Activated naive CD4-positive, alpha-beta T cell treated with anti-CD3 and anti-CD28 coated beads, Interleukin-2, amount 50 U/mL, for 24 hours (primary cell): ENCODE measurements at regions not wholly inside any gene's neighbourhood (a gene's known extent, or its start where the extent isn't known, plus 50 kb on each side); places are given as distances from the start of the nearest gene placed in this dataset.
"Not testable (repeated sequence)": the region's sequence is repeated elsewhere in the genome, so short reads cannot be mapped to it uniquely, and the experiment has no call there.

Experiments used
- H3K27ac Mint-ChIP-seq: one replicate; pipeline ENCODE4 v1.8.0; 2021; ENCODE audit warnings: mild to moderate bottlenecking, mixed read lengths
- H3K27me3 Mint-ChIP-seq: one replicate; pipeline ENCODE4 v1.8.0; 2021; ENCODE audit warnings: mixed read lengths
- H3K36me3 Mint-ChIP-seq: one replicate; pipeline ENCODE4 v1.8.0; 2021; ENCODE audit warnings: mixed read lengths
- H3K4me1 Mint-ChIP-seq: one replicate; pipeline ENCODE4 v1.8.0; 2021; ENCODE audit warnings: mixed read lengths
- H3K4me3 Mint-ChIP-seq: one replicate; pipeline ENCODE4 v1.8.0; 2021; ENCODE audit warnings: mild to moderate bottlenecking, mixed read lengths
- H3K9me3 Mint-ChIP-seq: one replicate; pipeline ENCODE4 v1.8.0; 2021; ENCODE audit warnings: mixed read lengths

DNA sequence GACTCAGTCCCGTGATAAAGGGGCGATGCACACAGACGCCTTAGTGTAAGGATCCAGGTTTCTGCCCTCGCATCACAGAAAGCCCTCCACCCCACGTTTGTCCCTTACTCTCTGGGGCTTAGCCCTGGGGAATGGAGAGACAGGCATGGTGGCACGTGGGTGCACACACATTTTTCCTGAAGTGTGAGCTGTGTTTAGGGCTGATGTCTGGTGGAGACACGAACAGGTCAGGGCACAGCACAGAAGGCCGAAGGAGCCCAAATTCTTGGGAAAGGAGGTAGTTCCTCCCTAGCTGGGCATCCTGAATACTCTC, 84.3 kb upstream of the DHRSX start:
- H3K4me1 Mint-ChIP-seq = peaks cover 9% of the 10 kb centered on the region
- H3K27ac Mint-ChIP-seq = no peak overlapping the region
- H3K9me3 Mint-ChIP-seq = no peaks in the 10 kb centered on the region
- peaks cover 26% of the 10 kb centered on the region for H3K27me3 Mint-ChIP-seq
- H3K36me3 Mint-ChIP-seq = no peaks in the 10 kb centered on the region
- no peak overlapping the region for H3K4me3 Mint-ChIP-seq

GRCh38 chrX:2584251-2585157, 83.7 kb upstream of the DHRSX start:
- Mint-ChIP-seq H3K36me3 (no peaks in the 10 kb centered on the region), H3K4me3 (peak overlapping the region; percentile 73), H3K27me3 (peaks cover 27% of the 10 kb centered on the region), H3K4me1 (peaks cover 9% of the 10 kb centered on the region), H3K9me3 (no peaks in the 10 kb centered on the region), H3K27ac (no peak overlapping the region)

DNA sequence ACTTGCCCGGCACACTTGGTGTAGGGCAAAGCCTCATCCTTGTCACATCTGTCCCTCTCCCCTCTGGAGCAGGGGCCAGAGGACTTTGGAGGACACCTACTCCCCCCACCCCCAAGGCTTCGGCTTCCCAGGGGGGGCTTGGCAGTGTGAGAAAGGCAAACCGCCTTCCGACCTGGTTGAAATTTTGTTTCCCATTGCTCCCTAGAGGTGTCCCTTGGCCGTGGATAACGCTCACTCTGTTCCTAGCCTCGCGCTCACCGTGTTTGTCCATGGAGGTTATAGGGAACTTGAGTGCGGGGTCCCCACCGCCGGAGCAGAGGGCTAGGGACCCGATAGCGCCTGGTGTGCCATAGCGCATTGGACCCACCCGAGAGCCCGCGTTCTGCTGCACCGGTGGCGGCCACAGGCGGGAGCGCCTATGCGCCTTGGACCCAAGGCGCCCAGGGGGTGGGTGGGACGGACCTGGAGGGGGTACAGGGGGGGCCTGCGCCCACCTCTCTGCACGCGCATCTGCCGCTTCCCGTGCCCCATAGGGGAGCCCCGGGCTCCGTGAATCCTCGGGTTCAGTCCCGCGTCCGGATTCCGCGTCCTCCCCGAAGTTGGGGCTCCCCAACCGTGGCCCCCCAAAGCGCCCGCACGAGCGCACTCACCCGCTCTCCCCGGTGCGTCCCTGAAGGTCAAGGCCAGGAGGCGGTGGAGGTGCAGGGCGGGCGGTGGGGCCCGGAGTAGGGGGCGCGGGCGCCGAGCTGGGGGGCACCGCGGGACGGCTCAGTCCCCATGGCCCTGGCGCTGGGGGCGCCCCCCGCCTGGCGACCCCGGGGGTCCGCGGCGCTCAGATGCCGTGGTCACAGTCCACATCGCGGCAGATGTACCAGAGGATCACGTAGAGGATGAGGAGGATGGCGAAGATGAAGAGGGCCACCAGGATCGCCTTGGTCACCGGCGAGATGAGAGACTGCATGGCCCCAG, 82.7 kb upstream of the DHRSX start:
- Mint-ChIP-seq H3K4me1 (peaks cover 11% of the 10 kb centered on the region), H3K27me3 (peaks cover 33% of the 10 kb centered on the region), H3K4me3 (no peak overlapping the region), H3K9me3 (no peaks in the 10 kb centered on the region), H3K36me3 (no peaks in the 10 kb centered on the region), H3K27ac (no peak overlapping the region)

DNA sequence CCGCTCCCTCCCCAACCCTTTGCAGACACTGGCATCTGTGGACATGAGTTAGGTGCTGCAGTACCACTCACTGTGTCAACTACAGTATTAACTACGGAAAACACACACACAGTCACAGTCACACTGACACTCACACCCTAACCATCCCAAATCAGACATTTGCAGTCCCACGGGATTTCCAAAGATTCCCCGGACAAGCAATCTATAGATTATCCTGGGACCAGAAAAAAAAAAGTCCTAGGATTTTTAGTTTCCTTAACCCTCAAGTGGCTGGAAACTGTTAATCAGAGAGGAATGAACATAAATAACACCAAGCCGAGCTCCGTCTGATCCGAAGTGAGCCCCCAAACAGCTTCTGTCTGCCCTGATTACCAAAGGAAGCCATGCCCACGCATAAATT, 81.9 kb upstream of the DHRSX start:
- peaks cover 38% of the 10 kb centered on the region for H3K27me3 Mint-ChIP-seq
- H3K36me3 Mint-ChIP-seq = no peaks in the 10 kb centered on the region
- H3K4me3 Mint-ChIP-seq = no peak overlapping the region
- H3K9me3 Mint-ChIP-seq = no peaks in the 10 kb centered on the region
- H3K4me1 Mint-ChIP-seq = peaks cover 16% of the 10 kb centered on the region
- H3K27ac Mint-ChIP-seq = no peak overlapping the region

- Mint-ChIP-seq H3K27me3 (peaks cover 38% of the 10 kb centered on the region), H3K27ac (no peak overlapping the region), H3K4me1 (peaks cover 16% of the 10 kb centered on the region), H3K36me3 (no peaks in the 10 kb centered on the region), H3K9me3 (no peaks in the 10 kb centered on the region), H3K4me3 (no peak overlapping the region)
These were observed 80.5 kb upstream of the DHRSX start for GRCh38 chrX:2581296-2581695.

DNA sequence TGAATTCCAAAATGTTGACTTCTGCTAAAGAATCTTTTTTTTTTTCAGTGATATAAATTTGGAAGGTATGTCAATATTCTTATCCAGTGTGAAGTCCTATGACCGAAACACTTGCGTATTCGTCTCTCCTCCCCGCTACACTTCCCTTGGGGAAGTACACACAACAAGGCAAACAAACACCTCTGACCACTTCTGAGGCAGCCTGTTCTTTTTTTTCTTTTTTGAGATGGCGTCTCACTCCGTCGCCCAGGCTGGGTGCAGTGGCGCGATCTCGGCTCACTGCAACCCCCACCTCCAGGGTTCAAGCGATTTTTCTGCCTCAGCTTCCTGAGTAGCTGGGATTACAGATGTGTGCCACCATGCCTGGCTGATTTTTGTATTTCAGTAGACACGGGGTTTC, 78.1 kb upstream of the DHRSX start:
- Mint-ChIP-seq H3K27ac (no peak overlapping the region), H3K4me1 (peaks cover 10% of the 10 kb centered on the region), H3K27me3 (peaks cover 35% of the 10 kb centered on the region), H3K4me3 (no peak overlapping the region), H3K9me3 (no peaks in the 10 kb centered on the region), H3K36me3 (no peaks in the 10 kb centered on the region)

GRCh38 chrX:2577844-2578466, 77.2 kb upstream of the DHRSX start:
- Mint-ChIP-seq H3K4me3 (no peak overlapping the region), H3K9me3 (no peaks in the 10 kb centered on the region), H3K4me1 (peaks cover 7% of the 10 kb centered on the region), H3K27me3 (peaks cover 32% of the 10 kb centered on the region), H3K36me3 (no peaks in the 10 kb centered on the region), H3K27ac (no peak overlapping the region)

- H3K9me3 Mint-ChIP-seq = no peaks in the 10 kb centered on the region
- H3K36me3 Mint-ChIP-seq = no peaks in the 10 kb centered on the region
- peaks cover 22% of the 10 kb centered on the region for H3K27me3 Mint-ChIP-seq
- H3K27ac Mint-ChIP-seq = no peak overlapping the region
- H3K4me3 Mint-ChIP-seq = no peak overlapping the region
- peaks cover 7% of the 10 kb centered on the region for H3K4me1 Mint-ChIP-seq
These were observed 76.0 kb upstream of the DHRSX start for GRCh38 chrX:2576793-2577192.

DNA sequence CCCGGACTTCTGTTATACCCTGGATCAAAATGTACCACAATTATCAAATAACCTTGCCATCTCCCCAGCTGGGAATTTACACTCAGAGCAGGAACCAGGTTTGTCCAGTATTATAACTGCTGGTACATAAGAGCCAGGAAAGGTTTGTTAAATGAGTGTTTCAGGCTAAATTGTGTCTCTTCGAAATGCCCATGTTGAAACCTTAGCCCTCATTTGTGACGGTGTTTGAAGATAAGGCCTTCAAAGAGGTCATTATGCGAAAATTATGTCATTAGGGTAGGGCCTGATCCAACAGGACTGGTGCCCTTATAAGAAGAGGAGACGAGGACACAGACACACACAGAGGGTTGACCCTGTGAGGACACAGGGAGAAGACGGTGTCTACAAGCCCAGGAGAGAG, 73.5 kb upstream of the DHRSX start:
- Mint-ChIP-seq H3K9me3 (no peaks in the 10 kb centered on the region), H3K4me1 (peaks cover 7% of the 10 kb centered on the region), H3K4me3 (no peak overlapping the region), H3K27me3 (peaks cover 9% of the 10 kb centered on the region), H3K36me3 (no peaks in the 10 kb centered on the region), H3K27ac (no peak overlapping the region)

- Mint-ChIP-seq H3K4me1 (peaks cover under 1% of the 10 kb centered on the region), H3K27ac (no peak overlapping the region), H3K27me3 (no peaks in the 10 kb centered on the region), H3K9me3 (no peaks in the 10 kb centered on the region), H3K36me3 (no peaks in the 10 kb centered on the region), H3K4me3 (no peak overlapping the region)
These were observed 72.0 kb upstream of the DHRSX start for GRCh38 chrX:2572740-2573139.

DNA sequence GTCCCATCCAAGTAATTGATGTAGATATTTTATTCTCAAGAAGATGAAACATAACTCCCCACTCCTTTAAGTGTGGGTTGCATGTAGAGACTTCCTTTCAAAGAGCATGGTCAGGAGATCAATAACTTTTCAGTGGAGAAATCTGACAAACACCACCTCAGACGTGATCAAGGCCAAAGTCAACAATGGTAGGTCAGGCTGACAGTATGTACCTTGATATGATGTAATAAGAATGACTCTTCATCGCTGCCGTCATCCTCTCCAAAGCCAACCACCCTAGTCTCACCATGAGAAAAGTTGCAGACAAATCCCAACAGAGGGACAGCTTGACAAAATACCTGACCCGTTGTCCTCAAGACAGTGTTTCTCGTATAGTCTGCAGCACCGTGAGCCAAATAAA, 67.3 kb upstream of the DHRSX start:
- Mint-ChIP-seq H3K36me3 (peaks cover 1% of the 10 kb centered on the region), H3K9me3 (no peaks in the 10 kb centered on the region), H3K27me3 (no peaks in the 10 kb centered on the region), H3K4me1 (no peaks in the 10 kb centered on the region), H3K27ac (no peak overlapping the region), H3K4me3 (no peak overlapping the region)

DNA sequence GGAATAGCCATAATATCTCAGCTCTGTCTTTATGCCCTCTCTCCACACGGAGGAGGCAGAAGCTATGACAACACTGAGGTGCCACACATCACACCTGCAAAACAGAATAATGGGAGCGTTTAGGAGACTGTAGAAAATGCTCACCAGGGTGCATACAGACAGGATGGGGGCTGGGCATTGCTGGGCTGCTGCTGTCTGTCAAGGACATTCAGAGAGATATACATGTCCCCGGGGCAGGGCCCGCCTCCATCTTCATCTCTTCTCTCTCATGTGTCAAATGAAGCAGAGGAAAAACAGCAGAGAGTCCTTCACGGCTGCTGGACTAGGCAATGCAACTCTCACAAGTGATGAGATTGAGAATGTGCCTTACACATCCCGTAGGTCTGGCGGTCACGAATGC, 65.3 kb upstream of the DHRSX start:
- Mint-ChIP-seq H3K9me3 (no peaks in the 10 kb centered on the region), H3K4me1 (no peaks in the 10 kb centered on the region), H3K27ac (no peak overlapping the region), H3K4me3 (no peak overlapping the region), H3K27me3 (no peaks in the 10 kb centered on the region), H3K36me3 (peaks cover 1% of the 10 kb centered on the region)

- Mint-ChIP-seq H3K27ac (no peak overlapping the region), H3K4me3 (no peak overlapping the region), H3K4me1 (no peaks in the 10 kb centered on the region), H3K27me3 (peaks cover 13% of the 10 kb centered on the region), H3K9me3 (no peaks in the 10 kb centered on the region), H3K36me3 (no peaks in the 10 kb centered on the region)
These were observed 60.7 kb upstream of the DHRSX start for GRCh38 chrX:2561456-2561855.

GRCh38 chrX:2559124-2559523, 58.3 kb upstream of the DHRSX start:
- Mint-ChIP-seq H3K27me3 (peaks cover 19% of the 10 kb centered on the region), H3K4me1 (no peaks in the 10 kb centered on the region), H3K27ac (no peak overlapping the region), H3K4me3 (no peak overlapping the region), H3K36me3 (no peaks in the 10 kb centered on the region), H3K9me3 (no peaks in the 10 kb centered on the region)

- Mint-ChIP-seq H3K9me3 (no peaks in the 10 kb centered on the region), H3K4me1 (no peaks in the 10 kb centered on the region)
These were observed 54.1 kb upstream of the DHRSX start for GRCh38 chrX:2554891-2555290.

DNA sequence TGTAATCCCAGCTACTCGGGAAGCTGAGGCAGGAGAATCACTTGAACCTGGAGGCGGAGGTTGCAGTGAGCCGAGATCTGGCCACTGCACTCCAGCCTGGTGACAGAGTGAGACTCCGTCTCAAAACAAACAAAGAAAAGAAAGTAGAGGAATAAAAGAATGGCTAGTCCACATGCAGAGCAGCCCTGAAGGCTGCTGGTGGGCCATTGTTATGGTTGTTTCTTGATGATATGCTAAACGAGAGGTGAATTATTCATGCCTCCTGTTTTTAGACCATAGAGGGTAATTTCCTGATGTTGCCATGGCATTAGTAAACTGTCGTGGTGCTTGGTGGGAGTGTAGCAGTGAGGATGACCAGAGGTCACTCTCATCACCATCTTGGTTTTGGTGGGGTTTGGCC, 53.3 kb upstream of the DHRSX start:
- H3K27me3 Mint-ChIP-seq = peaks cover 18% of the 10 kb centered on the region
- H3K9me3 Mint-ChIP-seq, H3K4me1 Mint-ChIP-seq, H3K27ac Mint-ChIP-seq, H3K4me3 Mint-ChIP-seq, H3K36me3 Mint-ChIP-seq: not testable (repeated sequence)

More at GRCh38 chrX:2554891-2555290, 54.1 kb upstream of the DHRSX start:
- H3K4me3 Mint-ChIP-seq = no peak overlapping the region
- peaks cover 18% of the 10 kb centered on the region for H3K27me3 Mint-ChIP-seq
- H3K27ac Mint-ChIP-seq = no peak overlapping the region
- H3K36me3 Mint-ChIP-seq = no peaks in the 10 kb centered on the region
